Hindlimb muscle (tissue), 1 donor: ENCODE measurements at regions not wholly inside any gene's neighbourhood (a gene's known extent, or its start where the extent isn't known, plus 50 kb on each side); places are given as distances from the start of the nearest gene placed in this dataset.
"Not testable (repeated sequence)": the region's sequence is repeated elsewhere in the genome, so short reads cannot be mapped to it uniquely, and the experiment has no call there.

Source experiments
- DNase-seq: peaks from one replicate; pipeline ENCODE4 v3.0.0-alpha.2; 2013

DNA sequence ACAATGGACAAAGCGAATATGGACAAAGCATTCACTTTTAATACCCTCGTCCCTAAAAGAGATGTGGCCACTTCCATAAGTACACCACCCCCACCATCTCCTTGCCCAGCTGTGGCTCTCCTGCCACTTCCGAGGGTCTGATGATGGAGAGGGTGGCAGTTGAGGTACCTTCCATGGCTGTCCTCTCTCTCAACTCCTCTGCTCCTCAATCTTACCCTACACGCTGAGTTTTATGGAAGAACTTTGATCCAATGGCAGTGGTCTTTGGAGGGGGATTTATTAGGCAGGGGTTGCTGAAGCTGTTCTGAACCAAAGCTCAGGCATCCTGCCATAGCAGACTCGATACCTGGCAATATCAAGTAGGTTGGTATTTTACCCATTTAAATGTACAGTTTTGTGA is 413.0 kb downstream of the TSHZ3 start:
- DNase-seq, result no peak

DNA sequence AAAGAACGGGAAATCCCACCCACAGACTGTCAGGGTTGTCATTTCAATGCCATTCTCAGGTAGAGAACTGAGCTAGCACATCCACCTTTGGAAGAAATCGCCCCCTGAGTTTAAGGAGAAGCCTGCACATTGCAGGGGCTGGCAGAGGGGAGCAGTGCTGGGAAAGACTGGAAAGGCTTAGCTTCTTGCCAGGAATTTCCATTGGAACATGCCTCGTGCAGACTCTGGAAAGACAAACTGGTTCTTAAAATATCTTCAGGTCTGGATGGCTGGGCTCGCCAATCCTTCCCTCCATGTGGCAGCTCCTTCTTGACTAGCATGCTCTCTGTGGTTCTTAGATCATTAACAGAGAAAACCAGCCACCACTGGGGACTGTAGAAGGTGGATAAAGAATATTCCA is 414.1 kb downstream of the TSHZ3 start:
- DNase-seq, result no peak

DNA sequence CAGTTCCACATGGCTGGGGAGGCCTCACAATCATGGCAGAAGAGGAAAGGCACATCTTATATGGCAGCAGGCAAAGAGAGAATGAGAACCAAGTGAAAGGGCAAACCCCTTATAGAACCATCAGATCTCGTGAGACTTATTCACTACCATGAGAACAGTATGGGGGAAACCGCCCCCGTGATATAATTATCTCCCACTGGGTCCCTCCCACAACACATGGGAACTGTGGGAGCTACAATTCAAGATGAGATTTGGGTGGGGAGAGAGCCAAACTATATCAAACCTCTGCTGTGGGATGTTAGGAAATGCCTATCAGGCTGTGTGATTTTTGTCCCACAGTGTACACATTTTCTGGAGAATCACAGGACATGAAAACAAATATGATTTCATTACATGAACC is 415.8 kb downstream of the TSHZ3 start:
- DNase-seq, result not testable (repeated sequence)

DNA sequence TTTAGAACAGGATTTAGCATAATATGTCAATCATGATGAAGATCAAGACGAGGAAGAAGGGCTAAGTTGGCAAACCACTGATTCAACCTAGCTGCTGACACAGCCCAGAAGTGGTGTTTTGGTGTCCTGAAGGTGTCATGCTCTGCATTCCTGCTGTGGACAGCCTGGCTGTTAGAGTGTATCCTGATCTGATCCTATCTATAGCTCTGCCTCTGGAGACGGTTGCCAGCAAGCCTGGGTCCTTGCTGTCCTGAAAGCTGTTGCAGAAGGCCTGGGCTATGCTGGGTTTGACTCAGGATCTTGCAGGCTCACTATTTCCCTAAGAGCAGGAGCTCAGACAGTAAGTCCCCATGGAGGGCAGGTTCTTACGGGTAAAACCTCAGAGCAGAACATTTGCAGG is 416.4 kb downstream of the TSHZ3 start:
- no peak for DNase-seq

DNA sequence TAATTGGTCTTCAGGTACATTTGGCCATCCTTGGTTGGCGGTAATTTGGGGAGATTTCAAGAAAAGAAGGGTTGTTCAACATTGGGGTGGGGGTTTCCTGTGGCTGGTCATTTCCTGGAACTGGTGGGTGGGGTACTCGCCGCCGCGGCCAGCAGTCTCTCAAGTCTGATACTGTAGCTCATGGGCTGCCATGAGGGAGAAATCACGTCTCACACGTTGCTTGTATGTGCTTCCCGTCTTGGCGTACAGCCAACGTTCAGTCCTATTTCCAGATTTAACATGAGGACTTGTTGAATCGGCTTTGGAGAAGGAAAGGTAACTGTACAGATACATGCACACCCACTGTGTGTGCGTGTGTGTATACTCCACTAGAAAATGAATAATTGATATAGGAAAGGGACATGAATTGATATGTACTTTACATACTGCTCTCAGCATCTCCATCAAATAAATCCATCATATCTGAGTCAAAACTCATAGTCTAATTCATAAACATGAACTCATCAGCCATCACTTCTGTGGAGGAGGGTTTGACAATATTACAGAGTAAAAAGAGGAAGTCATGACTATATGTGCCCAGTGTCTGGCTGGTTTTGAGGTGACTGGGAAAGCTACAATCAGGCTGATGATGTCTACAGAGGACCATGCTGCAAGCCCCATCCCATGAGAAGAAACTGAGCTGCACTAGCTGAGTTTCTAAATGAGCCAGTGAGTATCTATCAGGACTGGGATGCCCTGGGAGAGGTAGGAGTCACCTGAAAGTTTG is 418.1 kb downstream of the TSHZ3 start:
- DNase-seq, result no peak

DNA sequence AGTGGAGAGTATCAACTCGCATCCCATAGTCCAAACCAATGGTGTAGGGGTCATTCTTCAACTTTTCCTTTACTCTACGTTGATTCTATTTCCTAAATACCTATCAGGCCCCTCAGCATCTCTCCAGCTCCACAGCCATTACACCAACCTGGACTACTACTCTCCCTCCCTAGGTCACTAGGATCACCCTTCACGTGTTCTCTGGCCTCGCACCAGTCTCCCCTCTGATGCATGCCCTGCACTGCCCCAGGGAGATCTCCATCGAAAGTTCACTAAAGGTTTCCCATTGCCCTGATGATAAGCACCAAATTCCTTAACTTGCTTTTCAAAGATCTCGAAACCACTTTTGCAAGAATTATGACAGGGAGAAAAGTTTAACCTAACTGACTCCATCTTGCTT is 421.5 kb downstream of the TSHZ3 start:
- no peak for DNase-seq

DNA sequence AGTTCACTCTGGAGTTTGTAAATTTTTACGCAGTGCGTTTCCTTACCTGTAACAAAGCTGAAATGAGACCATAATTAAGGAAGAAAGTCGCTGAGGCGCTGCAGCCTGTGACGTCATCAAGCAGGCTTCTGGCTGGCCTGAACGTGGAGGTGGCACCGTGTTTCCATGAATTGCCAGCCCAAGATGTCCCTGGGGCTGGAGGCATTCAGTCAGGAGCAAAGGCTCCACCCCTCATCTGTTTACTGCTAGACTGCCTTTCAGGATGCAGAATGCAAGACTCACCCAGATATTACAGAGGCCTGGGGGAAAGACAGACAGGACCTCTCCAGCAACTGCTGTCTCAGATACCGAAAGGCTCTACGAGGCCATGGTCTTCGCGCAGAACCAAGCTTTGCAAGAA is 424.6 kb downstream of the TSHZ3 start:
- no peak for DNase-seq

DNA sequence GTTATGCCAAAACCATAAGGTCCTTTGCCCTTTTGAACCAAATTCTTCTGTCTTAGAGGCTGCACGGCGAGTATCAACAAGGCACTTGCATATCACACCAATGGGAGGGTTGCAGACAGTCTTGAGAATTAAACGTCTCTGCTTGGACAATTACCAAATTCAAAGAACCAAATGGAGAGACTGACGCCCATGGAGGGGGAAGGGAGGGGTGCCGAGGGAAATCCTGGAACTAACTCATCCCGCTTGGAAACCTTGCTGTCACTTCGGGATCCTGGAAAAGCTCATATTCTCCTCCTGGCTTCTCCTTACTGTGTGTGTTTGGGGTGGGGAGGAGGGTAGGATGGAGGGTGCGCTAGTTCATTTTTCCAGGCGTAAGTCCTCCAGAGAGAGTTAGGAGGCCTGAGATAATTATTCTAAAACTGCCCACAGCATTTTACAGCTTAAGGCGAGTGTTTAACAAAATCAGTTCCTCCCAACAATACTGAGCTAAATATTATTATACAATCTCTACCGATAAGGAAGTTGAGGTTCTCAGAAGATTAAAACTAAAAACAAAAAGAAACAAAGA is 425.1 kb downstream of the TSHZ3 start:
- DNase-seq, result no peak

DNA sequence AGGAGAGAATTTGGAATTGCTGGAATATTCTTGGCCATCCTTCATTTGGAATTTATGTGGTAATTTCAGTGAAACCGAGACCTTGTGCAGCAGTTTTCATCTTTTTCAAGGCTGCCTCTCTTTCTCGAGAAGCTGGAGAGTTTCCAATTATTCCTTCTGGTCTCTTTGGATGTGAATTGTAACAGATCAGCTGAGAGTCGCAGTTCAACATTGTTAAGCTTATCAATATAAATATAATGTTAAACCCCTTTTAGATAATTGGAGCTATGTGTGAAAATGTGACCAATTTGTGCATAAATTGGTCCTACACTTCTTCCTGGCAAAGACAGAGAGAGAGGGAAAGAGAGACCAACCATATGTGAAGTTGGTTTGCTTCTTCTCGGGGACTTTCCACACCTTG is 425.6 kb downstream of the TSHZ3 start:
- no peak for DNase-seq

DNA sequence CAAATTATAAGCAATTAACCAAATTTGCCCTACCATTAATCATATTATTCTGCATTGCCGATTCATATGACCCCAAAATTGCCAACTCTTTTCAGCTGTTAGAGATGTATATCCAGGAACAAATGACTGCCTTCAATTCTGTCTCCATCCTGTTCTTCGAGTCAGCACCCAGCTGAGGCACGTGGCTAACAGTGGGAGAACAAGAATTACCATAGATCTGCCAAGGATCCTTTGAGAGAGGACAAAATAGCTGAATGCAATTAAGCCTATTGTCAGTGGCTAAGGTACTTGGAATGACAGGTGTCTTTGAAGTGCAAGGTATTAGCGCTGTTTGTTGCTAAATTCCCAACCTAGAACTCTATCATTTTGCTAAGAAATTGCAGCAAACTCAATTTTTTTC is 426.1 kb downstream of the TSHZ3 start:
- DNase-seq, result no peak

DNA sequence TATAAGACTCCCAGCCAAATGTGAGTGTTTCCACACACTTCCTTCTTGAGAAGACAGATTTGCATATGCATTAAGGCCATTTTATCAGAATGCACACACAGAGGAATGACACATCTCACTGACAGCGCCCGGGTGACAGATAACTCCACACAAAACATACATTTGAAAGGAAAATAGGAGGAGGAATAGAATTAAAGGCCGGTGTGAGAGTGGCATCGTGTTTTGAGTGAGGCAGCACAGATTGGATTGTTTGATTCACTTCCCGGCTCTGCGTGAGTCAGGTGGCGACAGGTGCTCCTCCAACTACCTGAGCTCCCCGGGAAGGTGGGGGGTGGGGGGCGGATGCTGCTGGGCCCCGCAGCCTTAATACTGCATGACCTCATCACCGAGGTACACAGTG is 429.0 kb downstream of the TSHZ3 start:
- no peak for DNase-seq

DNA sequence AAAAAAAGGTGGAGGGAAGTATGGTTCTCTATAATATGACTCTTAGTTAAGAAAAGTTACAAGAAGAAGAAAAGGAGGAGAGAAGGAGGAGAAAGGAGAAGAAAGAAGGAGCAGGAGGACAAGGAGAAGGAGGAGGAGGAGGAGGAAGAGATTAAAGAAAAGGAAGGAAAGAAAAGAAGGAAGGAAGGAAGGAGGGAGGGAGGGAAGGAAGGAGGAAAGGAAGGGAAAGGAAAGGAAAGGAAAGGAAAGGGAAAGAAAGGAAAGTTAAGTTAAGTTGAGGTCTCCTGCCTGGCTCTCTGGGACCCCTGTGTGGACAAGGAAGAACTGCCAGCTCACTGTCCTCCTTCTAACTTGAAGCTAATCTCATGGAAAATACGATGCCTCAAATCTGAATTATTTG is 429.5 kb downstream of the TSHZ3 start:
- DNase-seq, result no peak

DNA sequence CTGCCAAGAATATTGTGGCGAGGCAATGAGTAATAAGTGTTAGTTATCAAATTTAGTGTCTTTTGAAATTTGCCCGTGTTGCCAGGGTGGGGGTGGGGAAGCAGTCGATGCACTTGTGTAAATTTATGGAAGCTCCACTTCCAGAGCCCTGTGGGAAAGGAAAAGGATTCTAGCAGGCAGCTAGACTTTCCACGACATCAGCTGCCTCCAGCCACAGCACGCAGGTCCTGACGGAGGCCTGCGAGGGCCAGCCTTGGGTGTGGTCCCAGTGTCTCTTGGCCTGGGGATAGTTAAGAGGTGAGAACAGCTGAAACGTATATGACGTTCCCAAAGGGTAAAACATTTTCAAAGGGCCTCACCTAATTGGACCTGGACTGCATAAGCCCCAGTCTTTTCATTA is 433.0 kb downstream of the TSHZ3 start:
- no peak for DNase-seq

DNA sequence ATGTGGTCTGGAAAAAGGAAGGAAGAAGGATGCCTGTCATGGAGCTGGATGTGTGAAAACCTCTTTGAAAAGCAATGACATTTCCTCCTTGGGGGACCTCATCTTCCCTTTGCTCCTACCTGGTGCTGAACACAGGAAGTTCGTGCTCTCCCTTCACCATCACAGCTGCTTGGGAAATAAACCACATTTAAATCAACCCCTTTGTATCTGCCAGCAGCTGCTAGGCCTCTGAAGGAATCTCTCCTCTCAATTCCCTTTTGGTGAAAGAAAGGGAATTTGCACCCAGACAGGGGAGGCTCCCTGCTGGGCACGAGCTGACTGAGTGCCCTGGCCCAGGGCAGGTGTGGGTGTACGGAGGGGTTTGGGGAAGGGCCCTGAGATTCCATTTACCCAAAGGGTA is 437.7 kb downstream of the TSHZ3 start:
- no peak for DNase-seq

DNA sequence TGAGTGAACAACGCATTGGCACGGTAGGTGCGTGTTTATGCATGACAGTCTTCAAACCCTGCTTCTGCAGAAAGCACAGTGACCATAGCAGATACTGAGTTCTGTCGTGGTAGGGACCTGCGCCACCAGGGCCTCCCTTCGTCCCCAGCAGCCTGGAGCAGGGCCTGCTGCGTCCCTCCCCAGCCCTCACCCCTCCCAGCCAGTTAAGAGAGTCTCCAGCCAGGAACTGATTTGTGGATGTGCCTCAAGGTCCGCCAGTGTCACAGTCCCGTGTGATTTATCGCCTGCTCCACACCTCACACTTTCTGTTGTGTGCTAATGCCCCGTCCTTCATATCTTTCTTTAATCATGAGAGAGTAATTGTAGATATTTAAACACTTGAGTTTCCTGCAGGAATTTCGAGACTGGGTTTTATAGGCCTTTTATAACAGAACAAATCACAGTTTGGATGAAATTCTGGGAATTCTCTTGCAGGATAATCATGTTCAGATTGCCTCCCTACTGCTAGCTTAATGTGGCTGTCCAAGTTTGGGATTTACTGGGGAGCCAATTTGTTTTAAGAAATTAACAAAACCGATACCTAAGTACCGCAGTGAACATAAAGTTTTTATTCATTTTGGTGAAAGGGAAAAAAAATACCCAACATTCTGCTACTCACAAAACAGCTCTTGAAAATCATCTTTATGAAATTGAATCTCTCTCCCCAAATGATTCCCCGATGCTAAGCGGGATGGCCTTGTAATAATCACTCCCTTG is 438.6 kb downstream of the TSHZ3 start:
- DNase-seq, result no peak

DNA sequence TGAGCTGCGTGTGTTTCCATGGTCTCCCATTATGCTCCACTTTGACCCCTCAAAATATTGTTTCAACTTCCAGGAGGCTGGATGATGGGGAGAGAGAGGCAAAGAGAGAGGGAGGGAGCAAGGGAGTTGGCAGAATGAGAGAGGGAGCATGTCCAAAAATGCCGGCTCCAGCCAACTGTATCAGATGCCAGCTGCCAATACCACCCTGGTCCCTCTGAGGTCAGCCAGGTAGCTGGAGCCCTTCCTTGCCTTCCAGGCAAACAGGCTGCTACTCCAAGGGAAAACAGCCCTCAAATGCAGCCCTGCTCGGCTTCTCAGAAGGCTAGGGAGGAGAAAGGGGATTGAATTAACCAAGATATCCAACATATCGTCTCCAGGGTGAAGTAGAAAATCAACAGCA is 440.0 kb downstream of the TSHZ3 start:
- DNase-seq, result no peak

DNA sequence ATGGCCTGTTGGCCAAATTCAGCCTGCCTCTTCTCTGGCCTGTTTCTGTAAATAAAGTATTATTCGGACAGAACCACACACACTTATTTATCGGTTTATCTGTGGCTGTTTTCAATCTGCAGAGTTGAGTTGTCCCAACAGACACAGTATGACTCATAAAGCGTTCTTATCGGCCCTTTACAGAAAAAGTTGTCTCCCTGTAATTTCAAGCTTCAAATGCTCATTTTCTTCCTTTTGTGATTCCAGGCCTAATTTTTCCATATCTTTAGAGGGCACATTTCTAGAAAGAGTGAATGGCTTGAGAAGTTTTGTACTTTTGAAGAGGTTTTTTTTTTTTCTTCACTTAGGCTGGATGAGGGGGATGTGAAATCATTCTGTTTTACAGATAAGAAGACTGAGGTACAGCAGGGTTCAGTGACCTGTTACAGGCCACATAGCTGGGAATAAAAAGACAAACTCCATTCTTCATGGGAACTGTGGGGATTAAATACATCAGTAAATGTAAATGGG is 440.9 kb downstream of the TSHZ3 start:
- no peak for DNase-seq

DNA sequence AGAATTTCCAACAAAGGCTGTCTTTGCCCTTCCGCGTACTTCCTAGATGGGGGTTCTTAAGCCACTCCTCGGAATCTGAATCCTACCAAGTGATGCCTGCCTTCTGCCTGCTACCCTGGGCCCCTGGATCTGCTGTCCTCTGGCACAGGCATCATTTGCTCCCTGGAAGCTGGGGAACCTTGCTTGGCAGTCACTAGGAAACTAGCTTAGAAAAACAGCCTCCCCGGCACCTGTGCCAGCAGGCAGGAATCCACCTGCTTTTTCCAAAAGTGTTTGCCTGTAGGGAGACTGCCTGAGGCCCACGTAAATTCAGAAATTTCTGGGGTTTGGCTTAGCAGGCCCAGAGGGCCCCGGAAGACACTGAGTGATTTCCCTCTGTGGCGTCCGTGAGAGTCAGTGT is 442.4 kb downstream of the TSHZ3 start:
- no peak for DNase-seq

DNA sequence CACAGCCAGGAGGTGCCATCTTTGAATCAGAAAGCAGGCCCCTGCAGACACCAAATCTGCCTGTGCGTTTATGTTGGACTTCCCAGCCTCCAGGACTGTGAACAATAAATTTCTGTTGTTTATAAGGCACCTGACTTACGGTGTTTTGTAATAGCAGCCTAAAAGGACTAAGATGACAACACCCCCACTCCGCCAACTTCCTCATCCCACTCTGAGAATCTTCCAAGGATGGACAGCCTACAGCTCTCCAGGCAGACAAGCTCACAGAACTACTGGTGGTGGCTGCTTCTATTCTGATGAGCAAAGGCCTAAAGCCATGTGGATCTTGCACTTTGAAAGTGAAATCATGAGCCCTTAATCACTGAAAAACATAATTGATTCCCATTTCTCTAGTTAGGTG is 449.2 kb downstream of the TSHZ3 start:
- no peak for DNase-seq

DNA sequence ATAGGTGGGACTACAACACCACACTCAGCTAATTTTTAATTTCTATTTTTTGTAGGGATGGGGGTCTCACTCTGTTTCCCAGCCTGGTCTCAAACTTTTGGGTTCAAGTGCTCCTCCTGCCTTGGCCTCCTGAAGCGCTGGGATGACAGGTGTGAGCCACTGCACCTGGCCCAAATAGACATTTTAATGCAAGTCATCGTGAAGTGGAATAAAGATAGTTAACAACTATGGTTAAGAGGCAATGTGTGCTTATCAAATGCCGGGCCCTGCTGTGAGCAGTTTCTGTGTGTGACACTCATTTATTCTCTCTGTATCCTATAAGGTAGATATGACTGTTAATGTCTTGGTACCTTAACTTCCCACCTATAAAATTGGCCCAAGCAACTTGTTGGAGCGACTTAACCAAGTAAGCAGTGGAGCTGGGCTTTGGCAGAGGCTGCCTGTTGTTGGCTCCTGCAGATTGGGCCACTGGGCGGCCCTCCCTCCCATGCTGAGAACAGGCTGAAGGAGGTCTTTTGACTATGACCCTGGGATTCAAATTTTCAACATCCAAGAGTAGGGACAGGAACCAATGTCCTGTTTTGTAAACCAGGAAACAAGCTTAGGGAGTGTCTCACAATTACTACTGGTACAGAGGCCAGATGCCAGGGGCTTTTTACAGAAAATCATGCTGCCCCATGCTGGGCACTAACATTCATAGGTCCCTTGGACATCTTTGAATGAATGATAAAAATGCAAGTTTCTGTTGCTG is 450.7 kb downstream of the TSHZ3 start:
- no peak for DNase-seq

DNA sequence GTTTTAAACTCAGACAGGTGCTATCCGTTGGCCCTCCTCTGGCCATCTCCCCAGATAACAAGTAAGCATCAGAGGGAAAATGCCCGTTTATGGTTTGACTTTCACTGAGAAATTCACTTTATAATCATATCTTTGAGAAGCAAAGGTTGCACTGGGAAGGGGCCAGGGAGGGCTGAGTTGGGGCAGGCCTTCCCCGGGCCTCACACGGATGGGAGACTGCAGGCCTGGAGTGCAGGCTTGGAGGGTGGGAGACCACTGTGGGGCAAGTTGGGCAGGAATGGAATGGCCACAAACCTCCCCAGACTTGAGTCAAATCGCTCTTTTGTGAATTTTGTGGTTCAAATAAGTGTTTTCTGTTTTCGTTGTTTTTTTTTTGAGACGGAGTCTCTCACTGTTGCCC is 451.7 kb downstream of the TSHZ3 start:
- no peak for DNase-seq

DNA sequence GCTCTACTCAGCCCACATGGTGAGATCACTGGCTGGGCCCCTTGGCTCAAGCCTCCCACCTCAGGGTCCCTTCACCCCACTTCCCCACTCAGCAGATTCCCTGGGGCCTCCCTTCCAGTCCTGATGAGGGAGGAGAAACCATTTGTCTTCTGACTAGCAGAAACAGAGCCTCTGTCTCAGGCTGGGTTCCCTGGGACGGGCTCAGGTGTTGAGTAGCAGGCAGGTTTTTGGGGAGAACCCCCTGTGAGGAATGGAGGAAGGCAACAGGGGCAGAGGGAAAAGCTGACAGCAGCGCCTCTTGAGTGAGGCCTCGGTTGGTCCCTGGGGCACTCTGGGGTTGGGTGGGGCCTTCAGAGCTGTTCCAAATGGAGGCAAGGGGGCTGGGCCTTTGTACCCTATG is 452.2 kb downstream of the TSHZ3 start:
- DNase-seq, result no peak

DNA sequence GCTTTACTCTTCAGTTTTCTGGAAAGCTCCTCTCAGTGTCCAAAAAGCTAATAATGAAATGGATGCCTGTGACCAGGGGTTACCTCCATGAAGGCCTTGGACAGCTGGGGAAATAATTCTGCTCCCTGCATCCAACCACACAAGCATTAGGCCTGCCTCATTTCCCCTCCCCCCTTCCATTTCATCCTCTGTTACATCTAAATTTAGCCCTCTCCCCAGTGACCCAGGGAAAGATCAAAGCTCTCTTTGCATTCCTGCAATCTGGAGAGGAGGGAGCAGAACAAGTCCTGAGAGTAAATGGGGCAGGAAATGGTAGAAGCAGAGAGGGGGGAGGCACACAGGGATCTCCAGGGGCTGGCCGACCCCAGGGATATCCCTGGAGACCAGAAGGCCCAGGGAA is 452.7 kb downstream of the TSHZ3 start:
- DNase-seq, result no peak
